Forelimb muscle (tissue), 1 donor: ENCODE measurements at regions not wholly inside any gene's neighbourhood (a gene's known extent, or its start where the extent isn't known, plus 50 kb on each side); places are given as distances from the start of the nearest gene placed in this dataset.

Source experiments
- DNase-seq: peaks from one replicate; pipeline ENCODE4 v3.0.0-alpha.2; 2013; ENCODE audit warnings: low read depth

DNA sequence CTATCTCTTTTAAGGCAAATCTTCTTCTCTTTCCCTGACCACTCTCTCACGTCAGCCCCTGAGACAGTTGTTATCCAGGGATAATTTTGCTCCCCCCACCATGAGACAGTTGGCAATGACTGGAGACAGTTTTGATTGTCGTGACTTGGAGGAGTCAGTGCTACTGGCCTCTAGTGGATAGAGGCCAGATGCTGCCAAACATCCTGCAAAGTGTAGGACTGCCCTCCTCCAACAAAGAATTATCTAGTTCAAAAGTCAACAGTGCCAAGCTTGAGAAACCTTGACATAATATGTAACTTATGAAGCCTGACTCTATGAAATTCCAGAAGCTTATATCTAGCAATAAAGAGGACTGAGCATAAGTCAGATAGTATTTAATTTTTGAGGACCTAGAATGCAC lies 502.1 kb upstream of the IGFBP7 start:
- DNase-seq, result no peak

DNA sequence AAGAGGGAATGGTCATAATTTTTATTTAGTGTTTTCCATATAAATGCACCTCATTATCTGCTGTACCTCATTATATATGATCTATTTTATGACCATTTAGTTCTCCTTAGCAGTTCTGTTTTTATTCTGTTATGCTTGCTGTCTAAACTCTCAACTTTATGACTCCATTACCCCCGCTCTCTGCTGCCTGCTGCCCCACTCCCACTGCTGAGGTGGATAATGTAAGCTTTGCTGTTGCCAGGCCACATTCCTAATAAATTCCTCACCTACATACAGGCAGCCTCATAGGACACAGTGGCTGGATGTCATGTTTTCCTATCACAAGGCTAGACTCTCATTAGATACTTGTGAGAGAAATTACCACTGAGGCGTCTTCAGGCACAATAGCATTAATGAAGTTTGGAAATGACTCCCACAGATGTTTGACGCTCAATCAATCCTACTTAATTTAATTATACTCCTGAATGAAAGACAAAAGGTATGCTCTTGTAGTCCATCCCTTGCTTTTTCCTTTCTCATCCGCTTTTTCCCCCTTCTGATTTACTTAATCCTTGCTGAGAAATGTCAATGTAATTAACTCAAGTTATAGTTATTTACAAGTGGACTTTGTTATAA lies 497.5 kb upstream of the IGFBP7 start:
- no peak for DNase-seq

DNA sequence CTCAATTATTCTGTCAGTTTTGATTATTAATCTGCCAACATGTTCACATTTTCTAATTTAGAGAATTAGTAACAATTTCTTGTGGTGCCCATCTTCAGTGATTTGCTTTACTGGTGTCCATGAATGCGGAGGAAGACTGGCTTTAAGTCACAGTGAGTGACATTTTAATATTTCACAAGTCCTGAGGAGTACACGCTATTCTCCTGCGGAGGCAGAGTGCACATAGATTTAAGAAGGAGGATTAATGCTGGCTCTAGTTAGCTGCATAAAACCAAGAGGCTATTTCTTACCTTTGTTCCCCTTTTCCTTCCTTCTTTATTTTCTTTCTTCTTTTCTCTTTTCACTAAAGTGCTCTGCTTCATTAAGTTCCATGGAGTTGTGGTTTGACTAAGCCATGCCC lies 495.2 kb upstream of the IGFBP7 start:
- no peak for DNase-seq

DNA sequence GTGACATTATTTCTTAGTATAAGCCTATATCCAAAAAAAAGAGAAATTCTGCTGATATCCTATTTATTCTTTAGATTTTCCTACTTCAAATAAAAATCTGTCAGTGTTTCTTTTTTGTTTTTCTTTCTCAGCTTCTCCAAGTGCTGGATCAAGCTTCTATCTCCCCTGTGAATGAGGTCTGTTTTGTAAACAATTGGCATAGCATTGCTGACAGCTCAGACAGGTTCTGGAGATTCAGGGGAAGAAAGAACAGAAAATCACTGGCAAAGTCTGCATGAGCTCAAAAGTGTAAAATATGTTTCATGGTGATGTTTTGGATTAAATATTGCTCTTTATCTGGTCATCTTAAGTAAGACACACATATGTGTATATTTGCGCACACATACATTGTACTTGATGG lies 492.0 kb upstream of the IGFBP7 start:
- DNase-seq, result no peak

DNA sequence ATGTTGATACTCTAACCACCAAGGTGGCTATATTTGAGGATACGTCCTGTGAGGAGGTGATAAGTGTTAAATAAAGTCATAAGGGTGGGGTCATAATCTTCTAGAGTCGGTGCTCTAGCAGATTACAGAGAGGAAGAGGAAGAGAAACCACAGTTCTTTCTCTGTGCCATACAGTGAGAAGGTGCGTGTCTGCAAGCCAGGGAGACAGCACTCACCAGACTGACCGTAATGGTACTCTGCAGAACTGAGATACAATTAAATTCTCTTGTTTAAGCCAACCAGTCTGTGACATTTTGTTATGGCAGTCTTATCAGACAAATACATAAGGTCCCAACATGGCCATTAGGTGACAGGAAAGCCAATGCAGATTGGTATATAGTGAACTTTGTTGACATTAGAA lies 480.9 kb upstream of the IGFBP7 start:
- DNase-seq, result no peak

DNA sequence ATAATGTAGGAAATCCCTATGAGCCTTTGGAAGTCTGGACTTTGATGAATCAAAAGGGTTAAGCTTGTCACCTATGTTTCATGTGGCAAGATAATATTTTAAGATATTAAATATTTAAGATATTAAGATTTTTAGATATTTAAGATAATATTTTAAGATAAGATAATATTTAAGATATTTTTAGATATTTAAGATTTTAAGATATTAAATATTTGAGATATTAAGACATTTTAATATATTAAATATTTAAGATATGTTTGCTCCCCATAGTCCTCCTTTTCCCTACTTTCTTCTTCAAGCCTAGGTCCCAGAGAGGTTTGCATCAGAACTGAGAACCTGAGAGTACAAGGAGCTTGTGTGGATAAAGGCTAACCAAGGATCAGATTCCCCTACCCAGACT lies 478.4 kb upstream of the IGFBP7 start:
- no peak for DNase-seq

DNA sequence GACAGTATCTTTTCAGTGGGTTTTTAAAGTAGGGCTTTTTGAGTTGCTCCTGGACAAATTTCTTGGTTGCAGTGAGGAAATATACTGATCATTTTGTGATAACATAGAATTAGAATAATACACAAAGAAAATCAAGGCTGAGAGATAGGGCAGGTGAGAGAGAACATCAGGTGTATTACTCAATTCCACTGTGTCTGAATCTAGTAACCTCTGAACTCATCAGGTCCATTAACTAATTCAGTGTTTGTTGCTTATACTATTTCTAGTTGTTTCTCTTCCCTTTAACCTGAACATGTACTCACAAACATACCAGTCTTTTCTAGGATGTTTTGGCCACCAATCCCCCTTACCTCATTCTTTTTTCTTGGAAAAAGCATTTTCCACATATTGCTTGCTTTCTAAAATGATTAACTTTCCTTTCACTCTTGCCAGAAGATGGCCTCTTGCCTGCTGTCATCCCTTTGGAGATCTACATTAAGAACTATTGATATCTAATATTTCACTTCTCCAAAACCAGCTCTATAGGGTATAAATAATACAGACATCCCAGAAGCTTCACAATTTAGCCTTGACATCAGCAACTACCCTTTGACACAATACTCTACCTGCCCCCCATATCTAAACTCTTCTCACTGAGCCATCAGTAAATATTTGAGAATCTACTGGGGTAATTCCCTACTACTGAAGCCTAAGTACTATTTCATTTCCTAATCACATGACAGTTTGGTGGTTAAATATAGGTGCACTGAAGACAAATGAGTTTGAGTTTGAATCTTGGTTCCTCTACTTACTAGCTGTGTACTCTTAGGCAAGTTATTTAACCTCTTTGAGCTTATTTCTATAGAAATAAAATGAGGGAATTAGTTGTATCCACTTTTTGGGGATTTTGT lies 470.8 kb upstream of the IGFBP7 start:
- no peak for DNase-seq

DNA sequence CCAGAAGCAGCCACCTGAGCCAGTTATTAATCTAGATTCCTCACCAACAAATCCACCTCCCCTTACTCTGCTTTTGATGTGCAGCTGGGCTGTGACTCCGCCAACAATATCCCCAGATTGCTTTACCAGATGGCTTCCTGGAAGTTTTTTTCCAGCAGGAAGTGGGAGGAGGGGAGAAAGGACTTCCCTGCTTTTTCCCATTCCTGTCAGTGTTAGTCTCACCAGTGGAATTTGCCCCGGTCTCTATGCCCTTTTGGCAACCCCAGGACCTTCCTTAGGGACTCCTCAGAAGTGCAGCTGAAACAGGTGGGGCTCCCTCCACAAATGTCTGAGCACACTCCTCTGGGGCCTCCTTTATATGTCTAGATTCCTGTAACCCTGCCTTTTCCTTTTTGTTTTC lies 465.2 kb upstream of the IGFBP7 start:
- DNase-seq, result peak; percentile 48

DNA sequence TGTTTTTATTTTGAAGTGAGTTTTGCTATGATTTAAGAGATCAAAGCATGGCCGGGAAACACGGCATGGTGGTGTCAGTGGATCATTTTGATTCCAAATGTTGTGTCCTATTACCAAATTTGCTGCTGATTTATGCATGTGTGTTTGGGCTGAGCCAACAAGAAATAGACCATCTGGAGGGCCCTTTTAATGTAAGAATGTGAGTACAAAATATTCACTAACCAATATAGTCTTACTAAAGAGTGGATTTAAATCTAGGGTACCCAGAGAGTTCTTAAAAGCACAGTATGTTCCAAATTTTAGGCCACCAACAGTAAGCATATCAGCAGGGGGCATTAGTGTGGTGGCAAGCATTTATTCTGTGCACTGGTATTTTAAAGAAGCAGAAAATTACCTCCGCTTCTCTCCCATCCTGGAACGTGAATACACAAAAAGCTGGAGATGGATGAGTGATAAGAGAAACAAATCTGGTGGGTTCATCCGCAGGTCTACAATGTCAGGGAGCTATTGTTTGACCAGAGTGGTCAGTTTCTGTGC lies 444.4 kb upstream of the IGFBP7 start:
- no peak for DNase-seq

DNA sequence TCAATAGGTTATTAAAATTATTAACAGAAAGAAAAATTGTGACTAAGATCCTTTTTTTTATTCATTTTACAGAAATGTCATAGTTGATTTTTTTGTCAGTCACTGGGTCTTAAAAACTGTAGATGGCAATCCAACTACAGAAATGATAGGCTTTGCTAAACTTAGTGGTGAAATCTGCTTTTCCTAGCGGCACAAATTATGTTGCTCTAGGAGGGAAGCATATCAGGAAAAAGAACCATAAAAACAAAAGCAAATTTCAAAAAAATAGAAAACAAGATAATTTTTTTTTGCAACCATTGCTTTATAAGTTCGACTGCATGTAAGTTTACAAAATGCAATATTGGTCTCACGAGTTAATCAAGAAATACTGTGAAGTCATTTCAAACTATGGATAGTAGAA lies 443.5 kb upstream of the IGFBP7 start:
- DNase-seq, result no peak

DNA sequence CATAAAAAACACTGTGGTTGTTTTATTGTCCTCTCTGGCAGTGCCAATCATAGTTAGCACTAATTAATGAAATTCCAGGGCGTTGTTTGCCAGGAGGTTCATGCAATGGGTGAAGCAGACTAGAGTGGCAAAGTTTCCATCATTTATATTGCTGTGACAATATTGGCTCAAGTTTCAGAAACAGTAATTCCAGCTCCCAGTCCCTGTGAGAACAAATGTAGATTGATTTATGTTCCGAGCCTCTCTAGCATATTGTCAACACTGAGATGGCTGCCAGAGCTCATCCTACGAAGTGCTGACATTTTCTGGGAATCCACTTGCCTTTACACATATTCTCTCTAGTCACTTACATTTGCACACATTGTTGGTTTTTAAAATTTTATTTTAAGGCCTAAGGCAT lies 440.0 kb upstream of the IGFBP7 start:
- peak; percentile 25 for DNase-seq

DNA sequence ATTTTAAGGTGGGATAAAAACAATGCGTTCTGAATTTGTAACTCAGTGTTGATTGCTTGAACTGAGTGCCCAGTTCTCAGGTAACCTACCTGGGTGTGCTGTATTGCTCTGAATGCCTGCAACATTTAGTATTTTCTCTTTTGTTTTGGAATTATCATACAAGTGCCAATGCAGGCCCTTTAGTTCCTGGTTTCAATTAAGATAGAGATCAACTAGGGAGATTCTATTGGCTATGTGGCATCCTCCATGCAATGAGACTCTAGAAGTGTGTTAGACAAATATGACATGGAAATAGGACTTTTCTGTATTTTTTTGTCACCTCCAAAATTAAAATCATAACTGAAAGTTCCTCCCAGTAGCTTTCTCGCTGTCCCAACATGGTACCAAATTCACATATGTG lies 438.7 kb upstream of the IGFBP7 start:
- no peak for DNase-seq

DNA sequence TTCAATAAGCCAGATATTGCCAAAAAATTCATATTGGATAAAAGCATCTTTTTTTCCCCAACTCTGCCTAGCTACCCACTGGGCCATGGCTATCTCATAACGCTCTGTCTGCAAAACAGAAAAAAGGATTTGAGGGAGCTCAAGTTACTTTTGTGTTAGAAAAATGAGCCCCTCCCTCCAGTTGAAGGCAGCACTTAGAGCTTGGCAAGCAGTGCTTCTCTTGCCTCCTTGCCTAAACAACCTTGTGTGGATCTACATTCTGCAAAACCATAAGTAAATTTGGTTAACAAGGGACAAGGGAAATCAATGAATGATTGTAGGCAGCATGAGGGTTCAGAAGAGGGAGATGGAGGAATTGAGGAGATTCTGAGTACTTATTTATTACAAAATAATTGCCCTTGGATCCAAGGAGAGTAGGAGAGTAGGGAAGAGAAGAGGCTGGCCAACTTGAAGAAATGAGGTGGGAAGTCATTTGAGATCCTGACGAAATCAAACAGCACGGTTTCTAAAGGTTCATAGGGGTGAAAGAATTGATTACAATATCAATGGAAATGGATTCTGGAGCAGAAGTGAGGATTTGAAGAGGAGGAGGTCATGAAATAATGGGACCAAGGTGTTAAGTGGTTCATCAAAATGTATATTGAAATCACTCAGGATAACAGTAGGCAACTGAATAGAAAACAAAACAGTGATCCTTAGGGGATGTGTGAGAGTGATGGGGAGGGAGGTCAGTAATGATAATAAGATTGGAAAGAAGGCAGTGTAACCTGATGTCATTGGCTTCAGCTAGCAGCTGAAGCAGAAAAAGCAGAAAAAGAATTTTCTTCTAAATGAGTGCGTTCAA lies 434.8 kb upstream of the IGFBP7 start:
- no peak for DNase-seq

DNA sequence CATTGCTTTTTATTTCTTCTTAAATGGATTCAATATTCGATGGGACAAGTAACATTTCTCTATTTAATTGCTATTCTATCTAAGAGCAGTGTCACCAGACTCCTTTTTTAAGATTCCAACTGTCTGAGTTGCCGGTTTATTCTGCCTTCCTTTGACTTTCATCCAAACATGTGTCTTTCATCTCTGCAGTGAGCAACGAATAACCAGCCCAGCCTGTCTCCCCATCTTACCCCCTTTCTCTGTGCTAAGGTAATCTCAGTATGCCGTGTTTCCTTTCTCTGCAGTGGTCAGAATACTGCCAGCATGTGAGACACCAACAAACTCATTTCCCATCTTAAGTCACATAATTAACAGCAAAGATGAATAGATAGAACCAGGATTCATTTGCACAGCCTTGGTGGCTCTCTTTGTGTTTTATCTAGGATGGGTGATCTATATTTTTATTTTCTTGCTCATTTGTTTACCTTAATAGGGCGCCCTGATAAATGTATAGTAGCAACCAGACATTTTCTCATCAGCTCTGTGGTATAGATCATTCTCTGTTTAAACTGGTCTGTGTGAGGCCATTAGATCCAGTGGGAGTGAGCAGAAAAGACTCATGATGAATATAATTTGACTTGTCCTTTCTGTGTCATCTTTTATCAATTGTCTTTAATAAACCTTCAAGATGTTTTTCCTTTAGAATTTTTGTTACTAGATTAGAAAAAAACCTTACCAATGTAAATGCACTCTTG lies 394.8 kb upstream of the IGFBP7 start:
- no peak for DNase-seq

DNA sequence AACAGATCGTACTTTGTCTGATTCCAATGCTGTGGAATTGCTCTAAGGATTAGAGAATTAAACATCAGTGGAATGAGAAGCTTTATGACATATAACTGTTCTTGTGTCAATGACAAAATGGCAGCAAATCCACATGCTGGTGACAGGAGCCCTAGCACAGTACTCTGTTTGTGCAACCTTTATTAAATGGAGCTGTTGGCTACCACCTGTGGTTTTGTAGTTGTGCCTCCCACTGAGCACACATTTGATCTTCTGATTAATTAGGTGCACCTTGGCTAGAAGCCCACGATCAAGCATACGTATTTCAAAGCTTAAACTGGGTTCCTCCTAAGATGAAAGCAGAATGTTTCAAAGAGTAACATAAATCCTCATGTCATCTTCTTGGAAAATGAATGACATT lies 394.0 kb upstream of the IGFBP7 start:
- DNase-seq, result no peak

DNA sequence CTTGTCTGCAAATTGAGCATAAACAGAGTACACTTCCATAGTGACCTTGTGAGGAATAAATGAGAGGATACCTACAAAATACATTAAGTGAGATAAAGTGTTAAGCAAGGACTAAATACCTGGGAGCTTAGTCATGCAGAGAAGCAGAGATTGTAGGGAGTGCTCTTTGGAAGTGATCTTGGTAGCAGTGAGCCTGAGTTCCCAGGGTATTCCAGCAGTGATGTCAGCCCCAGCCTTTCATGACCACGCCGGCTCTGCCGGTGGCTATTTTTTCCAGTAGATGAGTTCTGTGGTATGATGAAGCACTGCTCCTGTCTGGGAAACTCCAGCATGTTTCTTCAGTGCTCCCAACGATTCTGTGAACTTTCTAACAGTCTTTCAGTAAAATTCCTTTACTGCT lies 391.5 kb upstream of the IGFBP7 start:
- DNase-seq, result peak; percentile 78

DNA sequence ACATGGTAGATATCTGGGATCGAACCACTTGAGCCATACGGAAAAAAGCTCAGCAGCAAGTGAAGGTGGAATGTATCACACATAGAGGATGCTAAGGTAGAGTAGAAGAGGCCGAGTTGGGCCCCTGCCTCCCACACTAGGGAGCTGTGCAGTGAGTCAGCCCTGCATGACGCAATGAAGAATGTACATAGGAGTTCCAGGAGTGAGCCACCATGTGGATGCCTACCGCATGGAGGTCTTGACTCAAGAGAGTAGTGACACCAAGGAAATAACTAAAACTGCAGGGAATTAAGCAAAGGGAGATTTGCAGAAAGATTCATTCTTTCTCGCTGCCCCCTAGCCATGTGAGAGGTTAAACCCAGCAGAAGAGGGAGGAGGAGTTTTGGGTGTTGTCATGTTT lies 389.6 kb upstream of the IGFBP7 start:
- DNase-seq, result no peak

DNA sequence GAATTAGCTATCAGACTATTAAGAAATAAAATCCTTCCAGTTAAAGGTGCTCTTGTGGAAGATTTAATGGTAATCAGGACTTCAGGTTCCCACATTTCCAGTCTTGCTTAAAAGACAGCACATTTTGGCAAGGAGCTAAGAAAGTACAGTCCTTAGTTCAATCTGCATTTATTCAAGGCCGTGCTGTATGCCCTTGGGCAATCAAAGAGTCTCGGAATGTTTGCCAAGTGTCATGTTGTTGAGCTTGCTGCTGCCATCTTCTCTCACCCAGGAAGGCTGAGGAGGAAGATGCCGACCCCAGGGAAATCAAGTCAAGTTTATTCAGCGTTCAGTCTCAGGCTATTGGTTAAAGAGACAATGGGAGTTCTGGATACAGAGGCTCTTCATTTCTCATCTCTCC lies 388.1 kb upstream of the IGFBP7 start:
- no peak for DNase-seq

DNA sequence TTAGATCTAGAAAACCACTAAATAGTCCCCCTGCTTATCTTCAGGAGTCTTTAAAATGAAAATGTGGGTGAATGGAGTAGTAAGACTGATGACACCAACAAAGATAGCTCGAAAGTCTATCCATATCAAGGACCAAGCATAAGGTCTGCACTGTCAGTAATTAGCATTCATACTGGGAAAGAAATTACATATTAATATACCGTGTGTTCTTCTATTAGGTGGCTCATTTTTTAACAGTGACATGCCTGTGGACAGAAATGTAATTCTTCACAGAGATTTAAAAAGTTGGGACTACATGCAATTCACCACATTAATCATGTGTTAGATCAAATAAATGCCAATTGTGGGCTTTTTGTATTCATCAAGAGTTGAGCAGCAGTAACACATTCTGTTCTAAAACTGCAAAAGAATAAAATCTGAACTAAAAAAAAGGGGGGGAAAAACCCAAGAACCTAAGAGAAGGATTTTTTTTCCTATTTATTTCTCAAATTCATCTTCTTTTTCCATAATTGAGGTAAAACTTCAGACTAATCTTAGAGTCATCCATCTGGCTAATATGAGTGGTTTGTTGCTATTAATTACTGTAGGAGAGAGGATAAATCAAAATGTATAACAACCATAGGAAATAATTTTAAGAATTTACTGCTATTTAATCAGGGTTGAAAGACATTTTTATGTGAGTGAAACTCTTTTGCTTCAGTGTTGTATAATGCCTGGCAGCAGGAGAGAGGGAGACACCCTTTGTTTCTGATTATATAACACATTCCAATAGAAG lies 386.7 kb upstream of the IGFBP7 start:
- no peak for DNase-seq

DNA sequence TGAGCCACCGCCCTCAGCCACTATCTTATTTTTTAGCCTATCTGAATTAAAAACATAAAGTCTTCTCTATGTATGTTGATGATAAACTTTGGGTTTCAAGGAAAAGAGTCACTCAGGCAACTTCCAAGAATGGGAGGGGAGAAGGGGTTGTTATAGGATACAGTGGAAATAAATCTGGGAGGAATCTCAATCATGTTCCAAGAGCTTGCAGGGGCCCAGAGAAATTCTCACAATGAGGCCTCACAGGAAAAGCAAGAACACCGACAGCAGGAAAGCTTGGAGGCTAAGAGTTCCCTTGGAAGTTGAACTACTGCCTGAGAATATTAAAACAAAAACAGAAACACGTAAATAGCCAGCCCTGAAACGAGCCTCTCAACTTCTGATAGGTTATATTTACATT lies 384.6 kb upstream of the IGFBP7 start:
- peak; percentile 80 for DNase-seq
